RWPE2 (cell line): ENCODE measurements at regions not wholly inside any gene's neighbourhood (a gene's known extent, or its start where the extent isn't known, plus 50 kb on each side); places are given as distances from the start of the nearest gene placed in this dataset.

ENCODE experiments used
- ATAC-seq: fragments of 200-7000 bp; cut with Tn5 transposase; 3 replicates; pipeline ENCODE4 v1.9.1; 2021; ENCODE audit warnings: low read depth
- DNase-seq: peaks from one replicate; pipeline ENCODE4 v3.0.0-alpha.2; 2020; ENCODE audit warnings: low spot score
- H3K27ac ChIP-seq: fragments of 450-650 bp; 2 replicates; pipeline ENCODE4 v1.5.1; 2017; ENCODE audit warnings: mild to moderate bottlenecking; ENCODE audit not compliant: poor library complexity, severe bottlenecking
- H3K27me3 ChIP-seq: fragments of 250-450 bp; sonication (Bioruptor Pico); 2 replicates; pipeline ENCODE4 v1.5.1; 2021; ENCODE audit warnings: mild to moderate bottlenecking, moderate library complexity; ENCODE audit not compliant: insufficient read depth, poor library complexity, severe bottlenecking
- H3K36me3 ChIP-seq: fragments of 250-450 bp; sonication (Bioruptor Pico); 2 replicates; pipeline ENCODE4 v1.5.1; 2020; ENCODE audit warnings: low read depth, mild to moderate bottlenecking, moderate library complexity
- H3K4me1 ChIP-seq: fragments of 250-450 bp; sonication (Bioruptor Pico); 2 replicates; pipeline ENCODE4 v1.5.1; 2021; ENCODE audit warnings: mild to moderate bottlenecking, moderate library complexity; ENCODE audit not compliant: insufficient read depth, poor library complexity, severe bottlenecking
- H3K4me3 ChIP-seq: fragments of 250-450 bp; sonication (Bioruptor Pico); 2 replicates; pipeline ENCODE4 v1.5.1; 2021; ENCODE audit warnings: mild to moderate bottlenecking, moderate library complexity; ENCODE audit not compliant: severe bottlenecking
- H3K9me3 ChIP-seq: fragments of 250-450 bp; sonication (Bioruptor Pico); 2 replicates; pipeline ENCODE4 v1.5.1; 2021; ENCODE audit warnings: mild to moderate bottlenecking, moderate library complexity; ENCODE audit not compliant: severe bottlenecking
- CTCF ChIP-seq: fragments of 450-650 bp; IDR thresholded peaks from one replicate; pipeline ENCODE4 v1.5.1; 2017; ENCODE audit warnings: mild to moderate bottlenecking, moderate library complexity; ENCODE audit not compliant: poor library complexity, severe bottlenecking

GRCh38 chr7:157086508-157087187, 52.1 kb upstream of the UBE3C start:
- Histone ChIP-seq H3K9me3 (peaks cover 6% of the 10 kb centered on the region), H3K27me3 (peaks cover 2% of the 10 kb centered on the region), H3K4me1 (no peaks in the 10 kb centered on the region), H3K36me3 (no peaks in the 10 kb centered on the region), H3K4me3 (no peak overlapping the region), H3K27ac (no peak overlapping the region)
- no peak for ATAC-seq
- TF ChIP-seq CTCF: no peak
- no peak for DNase-seq

- H3K27me3 ChIP-seq: peaks cover 2% of the 10 kb centered on the region
- DNase-seq: no peak
These were observed 51.1 kb upstream of the UBE3C start for GRCh38 chr7:157087646-157088045.

GRCh38 chr7:157088136-157088535, 50.6 kb upstream of the UBE3C start:
- ATAC-seq (no peak), DNase-seq (no peak)
- no peaks in the 10 kb centered on the region for H3K36me3 ChIP-seq
- no peaks in the 10 kb centered on the region for H3K4me1 ChIP-seq
- H3K4me3 ChIP-seq: no peak overlapping the region
- no peak overlapping the region for H3K27ac ChIP-seq
- H3K27me3 ChIP-seq: peaks cover 2% of the 10 kb centered on the region
- no peak for TF ChIP-seq CTCF
- H3K9me3 ChIP-seq: peaks cover 6% of the 10 kb centered on the region

More at GRCh38 chr7:157087646-157088045, 51.1 kb upstream of the UBE3C start:
- Histone ChIP-seq H3K27ac (no peak overlapping the region), H3K4me1 (no peaks in the 10 kb centered on the region), H3K4me3 (no peak overlapping the region), H3K36me3 (no peaks in the 10 kb centered on the region), H3K9me3 (peaks cover 6% of the 10 kb centered on the region)
- no peak for ATAC-seq
- no peak for TF ChIP-seq CTCF
